Bronchial epithelial cell (primary cell): ENCODE measurements at regions not wholly inside any gene's neighbourhood (a gene's known extent, or its start where the extent isn't known, plus 50 kb on each side); places are given as distances from the start of the nearest gene placed in this dataset.
A peak's percentile ranks its signal among the peaks of the same experiment; 100 is the strongest.

ENCODE experiments used
- DNase-seq: peaks from one replicate; pipeline ENCODE4 v3.0.0-alpha.2; 2010; ENCODE audit warnings: low read depth
- FAIRE-seq: peaks from 2 replicates; lab custom pipeline; 2011; peaks lifted over from hg19 to GRCh38; lab: Jason Lieb, UNC
- H3K27me3 ChIP-seq: 2 replicates; pipeline ENCODE4 v1.5.1; 2011; ENCODE audit warnings: low read length; ENCODE audit not compliant: control insufficient read depth, insufficient read depth
- H3K36me3 ChIP-seq: 2 replicates; pipeline ENCODE4 v1.5.1; 2011; ENCODE audit warnings: low read length; ENCODE audit not compliant: control insufficient read depth, insufficient read depth
- H3K4me3 ChIP-seq: 2 replicates; pipeline ENCODE4 v1.5.1; 2011; ENCODE audit warnings: mild to moderate bottlenecking, low read depth, low read length, control low read depth
- CTCF ChIP-seq: IDR thresholded peaks from 2 replicates; pipeline ENCODE4 v1.5.1; 2011; ENCODE audit warnings: mild to moderate bottlenecking, moderate library complexity, low read length, control low read depth, inconsistent platforms; ENCODE audit not compliant: insufficient read depth, severe bottlenecking

DNA sequence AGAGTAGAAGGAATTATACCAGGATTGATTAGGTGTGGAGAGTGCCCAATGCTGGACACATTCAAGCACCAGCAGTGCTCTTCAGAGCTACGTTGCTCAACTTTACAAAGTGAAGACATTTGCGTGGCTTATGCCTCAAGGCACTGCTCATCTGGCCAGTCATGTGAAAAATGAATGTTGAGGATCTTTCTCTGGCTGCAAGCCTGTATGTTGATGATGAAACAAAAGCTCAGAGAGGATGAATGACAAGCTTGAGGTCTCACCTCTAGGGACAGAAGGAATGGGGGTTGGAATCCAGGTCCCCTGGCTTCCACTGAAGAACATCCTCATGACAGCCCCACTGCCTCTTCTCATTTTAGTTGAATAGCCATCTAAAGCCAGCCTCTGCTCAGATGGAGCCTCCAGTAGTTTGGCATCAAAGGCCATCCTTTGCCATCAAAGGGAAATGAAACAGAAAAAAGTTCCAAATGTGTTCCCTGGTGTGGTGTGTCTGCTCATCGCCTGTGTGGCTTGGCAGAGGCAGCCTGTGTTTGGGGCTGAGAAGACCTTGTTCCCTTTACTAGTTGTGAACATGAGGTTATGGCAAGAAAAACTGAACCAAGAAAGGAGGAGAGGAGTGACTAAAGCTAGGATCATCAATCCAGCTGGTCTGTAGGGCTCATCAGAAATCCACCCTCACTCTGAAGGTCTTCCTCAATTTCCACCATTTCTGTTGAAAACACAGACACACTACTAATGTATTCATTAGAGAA lies 114.0 kb upstream of the KL start:
- Histone ChIP-seq H3K4me3 (no peak overlapping the region), H3K36me3 (no peaks in the 10 kb centered on the region), H3K27me3 (no peaks in the 10 kb centered on the region)
- DNase-seq (no peak), FAIRE-seq (peak; percentile 28)
- no peak for TF ChIP-seq CTCF

- Histone ChIP-seq H3K27me3 (no peaks in the 10 kb centered on the region), H3K4me3 (no peak overlapping the region), H3K36me3 (no peaks in the 10 kb centered on the region)
- no peak for DNase-seq
- no peak for TF ChIP-seq CTCF
- FAIRE-seq, result no peak
Observed at GRCh38 chr13:32902874-32903273, 113.3 kb upstream of the KL start.

GRCh38 chr13:32903720-32904119 lies 112.5 kb upstream of the KL start:
- peak; percentile 40 for FAIRE-seq
- TF ChIP-seq CTCF, result no peak
- Histone ChIP-seq H3K36me3 (no peaks in the 10 kb centered on the region), H3K4me3 (no peak overlapping the region), H3K27me3 (no peaks in the 10 kb centered on the region)
- no peak for DNase-seq

DNA sequence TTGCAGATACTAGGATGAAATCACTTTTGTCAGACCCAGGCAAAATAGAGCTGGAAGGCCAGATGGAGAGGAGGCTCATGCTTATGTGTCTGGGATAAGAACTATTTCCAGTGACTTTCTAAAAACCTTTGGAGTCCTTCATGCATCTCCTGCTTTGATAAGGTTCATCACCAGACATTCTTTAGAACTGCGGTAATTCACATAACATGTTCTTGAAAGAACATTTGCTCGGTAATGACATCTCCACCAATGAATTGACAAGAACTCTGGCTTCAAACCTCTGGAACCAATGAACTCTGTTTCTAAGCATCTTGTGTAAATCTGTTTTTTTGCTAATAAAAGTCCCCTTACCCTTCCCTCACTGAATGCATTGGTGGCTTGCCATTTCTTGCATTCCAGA lies 112.0 kb upstream of the KL start:
- no peak for TF ChIP-seq CTCF
- Histone ChIP-seq H3K36me3 (no peaks in the 10 kb centered on the region), H3K4me3 (no peak overlapping the region), H3K27me3 (no peaks in the 10 kb centered on the region)
- no peak for FAIRE-seq
- DNase-seq, result no peak

GRCh38 chr13:32905063-32905863 lies 111.0 kb upstream of the KL start:
- Histone ChIP-seq H3K4me3 (no peak overlapping the region), H3K27me3 (no peaks in the 10 kb centered on the region), H3K36me3 (no peaks in the 10 kb centered on the region)
- no peak for TF ChIP-seq CTCF
- peak; percentile 66 for DNase-seq
- no peak for FAIRE-seq
